ENCODE measurements at regions not wholly inside any gene's neighbourhood (a gene's known extent, or its start where the extent isn't known, plus 50 kb on each side); places are given as distances from the start of the nearest gene placed in this dataset.

DNA sequence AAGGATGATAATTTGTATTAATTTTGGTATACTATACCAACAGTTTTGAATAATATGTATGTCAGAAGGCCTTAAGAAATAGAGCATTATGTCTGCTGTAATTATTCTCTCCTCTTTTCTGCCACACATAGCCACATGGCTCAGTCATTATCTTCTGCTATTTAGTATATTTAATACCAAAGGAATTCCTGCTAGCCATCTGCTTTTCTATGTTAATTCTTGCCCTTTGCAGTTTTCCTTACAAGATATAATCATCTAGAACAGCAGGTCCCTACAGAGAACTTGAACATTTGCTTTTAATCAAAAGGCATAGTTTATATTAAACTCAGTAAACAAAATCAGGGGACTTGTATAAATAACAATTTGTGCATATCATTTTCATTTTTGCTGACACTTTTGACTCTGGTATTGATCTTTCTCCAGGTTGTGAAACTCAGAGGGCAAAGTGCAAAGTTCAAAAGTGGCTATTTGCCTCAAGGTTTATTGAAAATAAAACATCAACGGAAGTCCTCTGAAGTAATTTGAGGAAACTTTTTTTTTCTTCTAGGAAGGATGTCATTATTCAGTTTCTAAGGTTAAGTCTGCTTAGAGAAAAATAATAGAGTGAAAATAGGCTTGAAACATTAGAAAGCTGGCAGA, 702.0 kb downstream of the KCNJ2 start:
- DNase-seq (ENCODE audit: low spot score) = no peak

DNA sequence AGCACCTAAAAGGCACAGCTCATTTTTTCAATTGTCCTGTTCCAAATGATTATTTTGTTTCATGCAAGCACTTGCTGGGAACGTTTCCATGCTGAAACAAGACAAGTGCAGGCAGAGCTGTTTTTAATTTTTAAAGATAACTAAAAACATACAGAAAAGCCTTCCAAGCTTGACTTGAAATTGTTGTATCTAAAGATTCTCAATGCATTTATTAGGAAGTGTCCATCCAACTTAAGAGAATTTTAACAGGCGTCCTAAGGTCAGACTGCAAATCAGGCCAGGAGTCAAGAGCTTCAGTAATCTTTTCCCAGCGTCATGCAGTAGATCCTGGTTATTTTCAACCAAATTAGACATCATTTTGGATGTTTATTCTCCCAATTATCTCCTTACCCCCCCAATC, 702.8 kb downstream of the KCNJ2 start:
- DNase-seq (ENCODE audit: low spot score) = no peak

DNA sequence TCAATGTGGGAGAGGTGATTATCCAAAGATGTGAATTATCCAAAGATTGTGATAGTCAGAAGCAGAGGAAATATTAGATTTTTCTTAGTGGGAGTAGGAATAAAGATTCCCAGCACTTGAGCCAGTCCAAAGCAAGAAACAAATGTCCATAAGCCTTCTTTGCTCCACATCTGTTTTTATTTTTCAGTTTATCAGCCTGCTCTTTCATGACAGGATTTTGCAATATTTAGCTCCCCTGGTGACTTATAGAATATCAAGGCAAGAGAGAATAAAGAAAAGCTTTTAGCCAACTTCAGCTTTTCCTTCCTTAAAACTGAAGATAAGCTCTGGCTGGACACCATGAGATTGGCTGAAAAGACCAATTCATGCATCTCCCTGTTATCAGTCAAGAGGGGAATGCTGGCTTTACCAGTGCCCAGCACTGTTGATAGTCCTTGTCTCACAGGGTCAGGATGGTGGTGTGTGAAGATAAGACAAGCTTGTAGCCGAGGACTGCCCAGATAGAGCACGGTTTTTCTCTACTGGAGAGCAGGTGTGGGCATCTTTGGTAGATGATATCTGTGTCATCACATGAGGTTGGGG, 706.5 kb downstream of the KCNJ2 start:
- DNase-seq (ENCODE audit: low spot score) = no peak

DNA sequence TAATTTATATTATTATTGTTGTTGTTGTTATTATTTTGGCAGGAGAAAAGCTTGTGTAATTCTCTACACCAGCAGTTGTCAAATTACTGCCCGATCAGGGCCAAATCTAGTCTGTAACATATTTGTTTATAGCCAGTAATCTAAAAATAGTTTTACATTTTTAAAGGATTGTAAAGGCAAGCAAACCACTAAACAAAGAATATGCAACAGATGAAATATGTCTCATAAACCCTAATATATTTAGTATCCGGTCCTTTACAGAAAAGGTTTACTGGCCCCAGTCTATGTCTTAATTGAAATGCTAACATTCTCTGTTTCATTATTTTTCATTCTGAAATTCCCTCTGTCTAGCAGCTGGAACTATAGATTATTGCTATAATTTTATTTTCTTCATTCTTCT, 709.5 kb downstream of the KCNJ2 start:
- DNase-seq (ENCODE audit: low spot score) = no peak

DNA sequence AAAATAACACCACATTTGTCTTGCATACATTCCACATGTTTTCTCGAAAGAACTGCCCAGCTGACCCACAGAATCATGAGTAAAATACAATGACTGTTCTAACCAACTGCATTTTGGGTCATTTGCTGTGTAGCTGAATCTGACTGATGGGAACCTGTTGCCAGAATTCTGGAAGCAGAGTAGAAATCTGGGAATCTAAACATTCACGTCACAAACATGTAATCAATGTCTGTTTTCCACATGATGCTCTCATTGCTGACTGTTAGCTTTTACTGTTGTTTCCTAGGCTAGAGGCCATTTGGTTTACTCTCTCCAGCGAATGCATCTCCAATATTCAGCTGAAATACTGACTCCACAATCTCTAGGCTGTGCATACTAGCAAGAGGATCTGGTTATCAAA, 710.1 kb downstream of the KCNJ2 start:
- no peak for DNase-seq (ENCODE audit: low spot score)

DNA sequence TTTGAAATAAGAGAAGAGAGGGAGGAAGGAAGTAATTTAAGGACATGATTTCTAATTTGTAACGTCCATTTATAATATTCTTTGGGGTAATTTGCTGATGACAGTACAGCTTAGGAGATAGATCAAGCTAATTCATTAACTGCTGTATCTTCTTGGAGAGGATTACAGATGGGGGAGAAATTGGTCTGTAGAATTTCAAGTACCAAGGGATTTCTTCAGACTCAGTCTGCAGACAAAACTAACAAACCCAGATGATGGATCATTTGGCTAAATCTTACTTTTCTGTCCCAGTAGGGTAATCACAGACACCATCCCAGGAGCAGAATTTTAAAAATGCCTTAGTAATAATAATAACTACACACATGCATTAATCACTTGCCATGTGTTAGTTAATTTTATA, 711.8 kb downstream of the KCNJ2 start:
- no peak for DNase-seq (ENCODE audit: low spot score)

DNA sequence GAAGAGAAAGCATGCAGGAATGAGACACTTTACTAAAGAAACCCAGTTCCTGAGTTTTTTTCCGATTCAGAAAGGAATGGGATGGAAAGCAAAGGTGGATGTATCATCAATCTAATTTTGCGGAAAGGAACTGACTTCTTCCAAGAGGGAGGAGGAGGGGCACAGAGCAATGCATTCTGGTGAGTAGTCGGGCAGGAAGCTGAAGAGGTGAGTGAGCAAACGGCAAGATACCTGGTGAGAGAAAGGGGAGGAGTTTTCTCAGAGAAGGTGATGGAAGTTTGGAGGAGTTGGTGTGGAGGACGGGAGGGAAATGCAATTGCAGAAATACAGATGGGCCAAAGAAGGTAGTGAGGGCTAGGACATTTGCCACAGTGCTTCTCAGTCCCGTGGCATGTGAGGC, 713.2 kb downstream of the KCNJ2 start:
- no peak for DNase-seq (ENCODE audit: low spot score)

DNA sequence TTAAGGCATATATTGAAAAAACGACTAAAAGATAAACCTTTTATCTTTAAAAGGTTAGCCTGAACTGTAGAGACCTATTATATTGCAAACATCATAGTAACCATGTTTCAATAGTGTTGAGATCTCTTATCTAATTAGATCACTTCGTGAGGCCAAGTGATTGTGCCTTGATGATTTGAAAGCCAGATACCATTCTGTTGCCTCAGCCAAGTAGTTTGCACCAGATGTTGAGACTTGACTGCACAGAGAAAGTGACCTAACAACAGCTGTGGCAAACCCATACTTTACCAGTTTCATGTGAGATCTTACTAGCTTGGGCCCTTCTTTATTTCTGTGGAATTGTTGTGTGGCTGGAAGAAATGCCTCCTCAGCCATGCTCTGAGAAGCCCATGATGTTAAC, 717.3 kb downstream of the KCNJ2 start:
- no peak for DNase-seq (ENCODE audit: low spot score)

DNA sequence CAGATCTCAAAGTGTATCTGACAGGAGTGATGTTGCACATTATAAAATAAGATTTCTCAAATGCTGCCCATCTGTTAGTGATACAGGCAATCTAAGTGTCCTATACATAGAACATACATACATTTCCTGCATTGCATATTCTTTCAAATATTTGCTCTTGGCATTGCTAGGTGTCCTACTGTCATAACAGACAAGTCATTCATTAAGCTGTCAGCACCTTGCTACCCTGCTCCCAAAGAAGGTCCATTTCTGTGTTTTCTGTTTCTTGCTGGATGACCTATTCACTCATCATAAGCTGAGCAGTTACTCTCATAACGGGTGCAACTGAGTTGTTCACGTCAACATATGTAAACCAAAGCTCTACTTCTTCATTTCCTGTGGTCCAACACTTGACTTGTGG, 719.0 kb downstream of the KCNJ2 start:
- DNase-seq (ENCODE audit: low spot score) = no peak

DNA sequence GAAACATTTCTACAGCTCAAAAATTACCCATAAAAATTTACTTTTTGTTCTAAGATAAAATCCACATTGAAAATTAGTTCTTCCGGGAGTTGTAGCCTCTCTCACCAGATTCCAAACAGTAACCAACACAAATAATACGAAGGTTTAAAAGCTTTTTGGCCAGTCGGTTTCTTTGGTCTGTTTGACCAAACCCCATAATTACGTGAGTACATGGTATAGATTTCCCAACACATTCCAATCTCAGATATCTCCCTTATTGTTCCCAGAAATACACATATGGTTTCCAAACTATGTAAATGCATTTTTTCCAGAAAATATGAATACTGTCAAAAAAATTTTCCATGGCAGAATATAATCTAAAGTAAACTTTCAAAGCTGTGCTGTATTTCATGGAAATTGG, 722.0 kb downstream of the KCNJ2 start:
- no peak for DNase-seq (ENCODE audit: low spot score)

DNA sequence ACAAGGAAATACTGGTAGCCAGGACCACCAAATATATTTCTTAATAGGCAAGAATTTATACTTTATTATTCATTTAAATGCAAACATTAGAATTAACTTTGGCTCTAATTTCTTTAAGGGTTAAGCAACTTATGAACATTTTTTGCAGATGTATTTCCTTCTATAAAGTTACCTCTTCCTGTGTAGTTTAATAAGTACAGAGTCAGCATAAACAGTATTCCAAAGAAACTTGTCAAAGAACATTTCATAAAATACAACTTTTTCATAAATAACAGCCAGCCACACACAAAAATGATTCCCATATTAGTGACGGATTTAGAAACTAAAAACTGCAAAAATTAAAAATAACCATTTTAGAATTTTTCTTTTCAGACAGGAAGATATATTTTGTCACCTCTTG, 723.2 kb downstream of the KCNJ2 start:
- no peak for DNase-seq (ENCODE audit: low spot score)

DNA sequence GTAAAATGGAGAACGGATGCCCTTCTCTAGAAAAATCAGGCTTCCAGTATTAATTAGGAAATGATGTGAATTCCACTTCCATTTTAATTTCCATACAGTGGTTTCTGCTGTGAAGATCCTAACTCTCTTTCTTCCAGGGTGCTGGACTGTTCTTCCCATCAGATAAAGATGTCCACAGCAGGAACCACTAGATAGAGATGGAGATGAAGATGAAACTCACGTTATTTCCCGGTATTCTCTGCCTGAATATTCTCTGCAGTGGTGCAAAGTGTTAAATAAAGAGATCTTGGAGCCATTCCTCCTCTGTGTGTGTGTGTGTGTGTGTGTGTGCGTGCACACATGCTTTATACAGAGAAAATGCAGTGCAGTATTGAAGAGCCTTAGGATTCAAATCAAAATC, 727.5 kb downstream of the KCNJ2 start:
- DNase-seq (ENCODE audit: low spot score) = no peak

DNA sequence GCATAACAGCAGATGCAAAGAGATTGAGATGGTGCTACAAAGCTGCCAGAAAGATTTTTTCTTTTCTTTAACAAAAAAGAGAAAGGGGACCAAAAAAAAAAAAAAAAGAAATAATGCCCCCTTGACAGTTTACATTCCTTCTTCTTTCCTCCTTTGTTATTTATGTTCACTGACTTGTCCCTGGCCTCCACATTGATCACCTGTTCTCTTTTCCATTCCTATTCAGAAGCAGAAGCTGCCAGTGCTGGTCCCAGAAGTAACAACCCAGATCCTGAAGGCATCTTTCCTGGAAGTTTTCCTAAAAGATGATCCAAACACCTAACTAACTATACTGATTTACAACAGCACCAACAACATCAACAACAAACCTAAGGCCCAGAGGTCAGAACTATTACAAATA, 728.1 kb downstream of the KCNJ2 start:
- DNase-seq (ENCODE audit: low spot score) = no peak

DNA sequence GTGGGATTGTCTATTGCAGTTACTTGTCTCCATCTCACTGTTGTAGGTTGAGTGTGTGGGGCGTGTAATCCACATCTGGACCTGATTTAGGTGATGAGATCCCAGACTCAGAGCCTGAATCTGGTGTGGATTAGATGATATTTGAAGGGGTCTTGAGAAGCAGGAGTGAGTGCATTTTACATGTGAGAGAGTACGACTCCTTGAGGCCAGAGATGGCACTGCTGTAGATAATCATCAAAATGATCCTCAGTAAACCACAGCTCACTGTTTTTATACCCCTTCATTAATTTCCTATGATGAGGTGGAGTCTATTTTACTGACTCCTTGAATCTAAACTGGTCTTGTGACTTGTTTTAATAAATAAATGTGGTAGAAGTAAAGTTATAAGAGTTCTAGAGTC, 732.5 kb downstream of the KCNJ2 start:
- DNase-seq (ENCODE audit: low spot score) = no peak

DNA sequence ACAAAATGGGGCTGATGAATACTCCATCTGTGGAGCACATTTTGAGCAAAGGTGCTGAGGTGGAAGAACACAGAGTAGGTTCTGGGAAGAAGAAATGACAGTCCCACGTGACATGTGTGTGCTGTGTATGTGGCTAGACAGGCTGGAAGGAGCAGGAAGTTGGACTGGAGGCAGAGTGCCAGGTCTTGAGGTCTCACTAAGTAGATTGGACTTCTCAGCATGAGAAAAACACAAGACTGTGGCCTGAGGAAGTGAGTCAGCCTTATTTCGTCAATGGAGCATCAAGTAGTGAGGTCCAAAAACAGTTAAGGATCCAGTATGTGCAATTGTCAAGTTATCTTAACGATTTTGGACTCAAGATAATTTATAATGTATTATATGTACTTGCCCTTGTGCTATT, 736.5 kb downstream of the KCNJ2 start:
- DNase-seq (ENCODE audit: low spot score) = peak; percentile 37

DNA sequence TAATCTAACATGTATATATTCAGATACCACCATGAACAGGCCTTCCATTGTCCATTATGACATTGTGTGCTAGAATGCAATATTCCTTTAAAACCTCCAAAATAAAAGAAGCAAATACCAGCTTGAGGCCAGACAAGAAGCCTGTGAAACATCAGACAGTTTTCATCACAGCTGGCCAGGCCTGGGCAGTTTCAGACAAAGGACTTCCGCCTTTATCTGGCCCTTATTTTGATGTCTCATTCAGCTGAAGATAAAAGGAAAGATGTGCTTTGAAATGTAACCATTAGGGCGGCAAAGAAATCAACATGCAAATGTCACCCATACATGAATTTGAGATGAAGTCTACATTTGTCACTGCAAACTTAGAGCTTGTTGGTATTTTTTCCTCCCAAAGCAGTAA, 737.5 kb downstream of the KCNJ2 start:
- peak; percentile 7 for DNase-seq (ENCODE audit: low spot score)

DNA sequence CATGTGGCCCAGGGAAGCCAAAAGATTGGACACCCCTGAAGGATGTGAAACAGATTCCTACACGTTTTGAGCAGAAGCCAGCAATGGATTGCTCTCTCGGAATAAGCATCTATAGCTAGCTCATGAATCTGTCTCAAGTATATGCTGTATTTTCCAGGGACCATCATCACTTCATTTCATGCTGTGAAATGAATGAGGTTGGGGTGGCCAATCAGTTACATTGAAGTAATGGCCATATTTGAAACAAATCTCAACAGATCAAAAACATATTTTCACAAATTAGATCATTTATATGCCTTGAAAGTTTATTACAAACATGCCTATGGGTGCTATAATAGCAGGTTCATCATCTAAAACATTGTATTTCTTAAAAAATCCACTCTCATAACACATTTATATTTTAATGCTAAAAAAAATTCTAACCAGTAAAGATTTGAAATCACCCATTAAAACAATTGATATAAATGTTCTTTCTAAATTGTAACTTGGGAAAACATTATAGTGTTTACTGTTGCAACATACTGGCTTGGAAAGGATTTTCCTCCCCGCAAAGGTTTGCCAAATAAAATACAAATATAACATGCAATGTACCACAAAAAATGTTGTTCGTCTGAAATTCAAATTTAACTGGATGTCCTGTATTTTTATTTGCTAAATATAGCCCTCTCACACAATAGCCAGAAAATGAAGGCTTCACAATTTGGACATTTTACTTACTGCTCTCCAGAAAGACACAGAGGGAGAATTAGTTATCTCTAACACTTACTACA, 743.6 kb downstream of the KCNJ2 start:
- no peak for DNase-seq (ENCODE audit: low spot score)

DNA sequence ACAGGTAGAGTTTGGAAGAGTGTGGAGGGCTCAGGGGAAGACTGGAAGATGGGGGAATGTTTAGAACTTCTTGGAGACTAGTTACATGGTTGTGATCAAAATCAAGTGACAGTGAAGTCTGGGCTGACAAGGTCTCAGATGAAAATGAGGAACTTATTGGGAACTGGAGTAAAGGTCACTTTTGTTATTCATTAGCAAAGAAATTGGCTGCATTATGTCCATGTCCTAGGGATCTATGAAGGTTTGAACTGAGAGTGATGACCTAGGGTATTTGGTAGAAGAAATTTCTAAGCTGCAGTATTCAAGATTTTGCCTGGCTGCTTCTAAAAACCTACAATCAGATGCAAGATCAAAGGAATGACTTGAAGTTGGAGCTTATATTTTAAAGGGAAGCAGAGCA, 747.1 kb downstream of the KCNJ2 start:
- DNase-seq (ENCODE audit: low spot score) = no peak

DNA sequence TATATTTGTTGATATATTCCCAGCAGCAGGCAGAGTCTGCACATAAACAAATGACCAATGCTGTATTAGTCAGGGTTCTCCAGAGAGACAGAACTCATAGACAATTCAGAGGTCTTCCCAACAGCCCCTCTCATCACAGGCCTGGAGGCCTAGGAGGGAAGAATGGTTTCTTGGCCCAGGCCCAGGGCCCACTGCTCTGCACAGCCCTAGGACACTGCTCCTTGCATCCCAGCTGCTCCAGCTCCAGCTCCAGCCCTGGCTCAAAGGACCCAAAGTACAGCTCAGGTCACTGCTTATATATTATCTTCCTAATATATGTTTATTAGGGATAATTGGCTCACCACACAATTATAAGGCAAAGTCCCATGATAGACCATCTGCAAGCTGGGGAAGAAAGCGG, 749.9 kb downstream of the KCNJ2 start:
- no peak for DNase-seq (ENCODE audit: low spot score)

DNA sequence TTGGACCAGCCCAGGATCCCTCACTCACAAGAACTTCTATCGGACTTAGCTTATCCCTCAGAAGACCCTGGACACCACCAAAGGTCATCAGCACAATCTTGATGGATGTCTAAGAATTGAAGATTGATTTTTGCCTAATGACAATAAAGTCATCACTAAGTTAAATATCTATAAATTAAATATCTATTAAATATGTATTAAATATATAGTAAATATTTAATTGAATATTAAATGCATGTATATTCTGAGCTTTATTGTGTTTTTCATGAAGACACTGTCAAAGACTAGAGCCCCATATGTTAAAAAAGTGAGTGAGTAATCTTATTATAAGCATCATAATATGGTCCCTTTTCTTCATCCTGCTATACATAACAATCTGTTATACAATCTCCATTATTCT, 751.1 kb downstream of the KCNJ2 start:
- no peak for DNase-seq (ENCODE audit: low spot score)

DNA sequence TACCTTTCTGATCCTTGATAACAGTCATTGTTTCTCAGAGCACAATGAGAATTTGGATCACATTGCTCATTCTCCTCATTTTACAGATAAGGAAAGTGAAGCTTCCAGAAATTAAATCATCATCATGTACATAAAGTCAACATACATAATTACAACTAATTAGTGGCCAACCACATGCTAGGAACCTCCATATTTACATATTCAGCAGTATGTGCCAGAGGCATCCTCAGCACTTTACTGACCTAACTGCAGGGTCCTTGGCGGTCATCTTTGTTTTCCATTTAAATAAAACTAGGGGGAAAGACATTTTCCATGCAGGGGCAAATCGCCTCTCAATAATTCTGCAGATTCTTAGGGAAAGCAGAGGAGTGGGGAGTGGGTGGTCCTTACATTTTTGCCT, 752.9 kb downstream of the KCNJ2 start:
- no peak for DNase-seq (ENCODE audit: low spot score)

DNA sequence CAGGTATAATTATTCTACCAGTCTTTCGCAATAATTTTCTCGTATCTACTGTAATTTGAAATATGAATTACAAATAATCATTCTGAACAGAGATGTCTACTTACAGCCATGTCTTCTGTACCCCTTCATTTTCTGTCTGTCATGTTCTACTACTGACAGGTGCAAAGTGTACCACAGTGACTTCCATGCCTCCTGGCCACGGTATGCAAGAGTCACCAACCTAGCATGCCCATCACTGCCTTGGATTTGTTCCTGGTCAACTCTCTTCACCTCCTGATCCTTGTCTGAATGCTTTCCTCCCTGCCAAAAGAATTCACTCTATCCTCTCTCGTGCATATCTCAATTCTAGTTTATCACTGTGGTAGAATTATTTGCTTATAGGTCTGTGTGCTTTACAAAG, 755.4 kb downstream of the KCNJ2 start:
- DNase-seq (ENCODE audit: low spot score) = no peak

DNA sequence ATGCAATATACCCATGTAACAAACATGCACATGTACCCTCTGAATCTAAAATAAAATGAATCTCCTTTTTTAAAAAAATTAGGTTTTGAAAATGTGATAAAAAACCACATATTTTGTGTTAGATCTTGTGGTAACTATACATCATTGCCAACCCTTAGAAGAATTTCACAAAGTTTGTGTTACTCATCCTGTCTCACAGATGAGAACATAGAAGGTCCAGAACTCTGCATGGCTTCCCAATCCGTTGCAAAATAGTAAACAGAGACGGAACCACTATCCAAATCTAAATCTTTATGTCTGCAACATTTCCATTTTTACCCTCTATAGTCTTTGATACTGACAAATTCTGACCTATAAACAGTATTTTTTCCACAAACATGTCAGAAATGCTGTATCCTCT, 759.9 kb downstream of the KCNJ2 start:
- no peak for DNase-seq (ENCODE audit: low spot score)

DNA sequence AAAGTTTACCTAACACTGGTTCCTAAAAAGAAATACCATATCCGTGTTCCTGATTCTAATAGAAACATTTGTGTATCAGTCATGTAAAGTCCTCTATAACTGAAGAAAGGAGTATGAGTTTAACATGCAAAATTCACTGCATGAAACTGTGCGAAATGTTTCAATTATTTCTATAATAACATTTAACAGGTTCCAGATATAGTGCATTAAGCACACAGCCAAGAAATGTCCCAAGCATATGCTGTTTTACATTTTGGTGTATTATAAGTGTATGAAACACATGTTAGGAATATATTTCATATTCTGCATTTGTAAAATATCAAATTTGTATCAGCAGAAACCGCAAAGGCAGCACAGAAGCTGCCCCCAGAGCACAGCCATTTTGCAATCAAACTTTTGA, 764.9 kb downstream of the KCNJ2 start:
- no peak for DNase-seq (ENCODE audit: low spot score)
